ENCODE measurements at regions not wholly inside any gene's neighbourhood (a gene's known extent, or its start where the extent isn't known, plus 50 kb on each side); places are given as distances from the start of the nearest gene placed in this dataset.

GRCh38 chr10:128338951-128339350 lies 212.7 kb upstream of the MKI67 start:
- H3K4me1 Mint-ChIP-seq, result no peaks in the 10 kb centered on the region
- DNase-seq, result no peak
- no peaks in the 10 kb centered on the region for H3K9me3 Mint-ChIP-seq
- CTCF ChIA-PET, result no interaction called here
- no peaks in the 10 kb centered on the region for H3K36me3 Mint-ChIP-seq (ENCODE audit: low read depth)
- POLR2A ChIA-PET, result no interaction called here
- peaks cover 6% of the 10 kb centered on the region for H3K27me3 Mint-ChIP-seq
- no peak overlapping the region for H3K4me3 Mint-ChIP-seq
- H3K27ac Mint-ChIP-seq, result no peak overlapping the region

- H3K9me3 Mint-ChIP-seq, result no peaks in the 10 kb centered on the region
- ChIA-PET POLR2A (no interaction called here), CTCF (no interaction called here)
- no peaks in the 10 kb centered on the region for H3K4me1 Mint-ChIP-seq
- no peak overlapping the region for H3K27ac Mint-ChIP-seq
- no peak for DNase-seq
- H3K36me3 Mint-ChIP-seq (ENCODE audit: low read depth), result no peaks in the 10 kb centered on the region
- H3K27me3 Mint-ChIP-seq, result peaks cover 6% of the 10 kb centered on the region
- no peak overlapping the region for H3K4me3 Mint-ChIP-seq
These were observed 213.5 kb upstream of the MKI67 start for GRCh38 chr10:128339753-128340152.

DNA sequence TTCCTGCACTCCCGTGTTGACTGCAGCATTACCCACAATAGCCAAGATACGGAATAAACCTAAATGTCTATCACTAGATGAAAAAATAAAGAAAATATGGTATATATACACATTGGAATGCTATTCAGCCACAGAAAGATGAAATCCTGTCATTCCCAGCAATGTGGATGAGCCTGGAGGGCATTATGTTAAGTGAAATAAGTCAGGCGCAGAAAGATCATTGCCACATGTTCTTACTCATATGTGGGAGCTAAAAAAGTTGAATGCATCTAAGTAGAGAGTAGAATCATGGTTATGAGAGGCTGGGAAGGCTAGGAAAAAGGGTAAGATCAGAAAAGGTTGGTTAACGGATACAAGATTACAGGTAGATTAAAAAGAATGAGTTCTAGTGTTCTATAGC lies 219.1 kb upstream of the MKI67 start:
- Mint-ChIP-seq H3K9me3 (no peaks in the 10 kb centered on the region), H3K27ac (no peak overlapping the region), H3K4me1 (no peaks in the 10 kb centered on the region), H3K4me3 (no peak overlapping the region), H3K27me3 (peaks cover 8% of the 10 kb centered on the region), H3K36me3 (ENCODE audit: low read depth) (no peaks in the 10 kb centered on the region)
- DNase-seq, result no peak
- CTCF ChIA-PET, result no interaction called here
- POLR2A ChIA-PET, result no interaction called here

DNA sequence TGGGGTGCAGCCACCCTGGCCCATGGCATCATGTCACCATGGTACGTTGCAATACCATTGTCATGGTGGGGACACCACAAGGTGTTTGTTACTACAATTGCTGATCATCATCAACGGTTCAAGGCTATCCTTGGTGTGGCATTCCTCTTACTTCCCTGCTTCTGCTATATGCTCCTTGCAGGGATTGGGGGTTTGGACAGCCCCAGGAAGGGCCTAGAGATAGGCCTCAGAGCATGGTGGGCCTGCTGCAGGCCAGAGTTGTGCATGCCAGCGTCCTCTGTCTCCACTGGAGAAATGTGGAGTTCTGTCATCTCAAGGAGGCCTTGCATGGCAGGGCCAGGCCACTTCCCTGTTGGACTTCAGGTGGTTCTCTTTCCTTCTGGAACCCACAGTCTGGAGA lies 234.6 kb upstream of the MKI67 start:
- ChIA-PET POLR2A (no interaction called here), CTCF (no interaction called here)
- Mint-ChIP-seq H3K27me3 (no peaks in the 10 kb centered on the region), H3K27ac (no peak overlapping the region), H3K9me3 (no peaks in the 10 kb centered on the region), H3K36me3 (ENCODE audit: low read depth) (no peaks in the 10 kb centered on the region), H3K4me3 (no peak overlapping the region), H3K4me1 (no peaks in the 10 kb centered on the region)
- DNase-seq, result no peak

DNA sequence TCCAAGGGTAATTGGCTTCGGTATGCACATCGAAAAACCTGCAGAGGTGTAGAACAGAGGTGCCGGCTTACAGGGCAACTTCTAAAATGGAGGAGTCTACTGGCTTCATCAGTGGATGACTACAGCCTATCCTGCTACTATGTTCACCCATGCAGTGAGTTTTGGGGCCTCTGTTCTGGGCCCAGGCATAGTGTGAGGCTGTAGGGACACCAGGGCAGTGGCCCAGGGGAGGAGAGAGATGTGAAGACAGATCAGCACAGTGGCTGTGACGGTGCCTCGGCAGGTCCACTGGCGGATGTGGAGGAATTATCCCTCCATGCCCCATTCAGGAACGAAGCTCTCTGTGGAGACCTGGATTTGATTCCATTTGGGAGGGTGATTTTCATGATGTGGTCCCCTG lies 235.3 kb upstream of the MKI67 start:
- no peaks in the 10 kb centered on the region for H3K27me3 Mint-ChIP-seq
- DNase-seq, result no peak

DNA sequence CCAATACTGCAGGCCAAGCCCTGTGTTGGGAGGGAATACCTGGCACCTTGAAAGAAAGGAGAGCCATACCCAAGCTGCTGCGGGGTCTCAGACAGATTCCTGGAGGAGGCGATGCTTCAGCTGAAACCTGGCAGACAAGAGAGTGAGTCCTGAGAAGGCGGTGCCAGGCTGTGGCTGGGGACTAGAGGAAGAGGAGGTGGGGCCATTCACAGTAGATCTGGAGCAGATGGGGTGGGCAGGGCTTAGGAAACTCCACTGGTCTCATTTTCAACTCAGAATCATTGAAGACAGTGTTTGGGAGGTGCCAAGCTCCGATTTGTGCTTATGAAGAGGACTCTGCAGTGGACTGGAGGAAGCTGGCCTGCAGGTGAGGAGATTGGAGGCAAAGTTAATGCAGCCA lies 236.3 kb upstream of the MKI67 start:
- Mint-ChIP-seq H3K36me3 (ENCODE audit: low read depth) (no peaks in the 10 kb centered on the region), H3K4me1 (no peaks in the 10 kb centered on the region), H3K9me3 (no peaks in the 10 kb centered on the region), H3K27me3 (no peaks in the 10 kb centered on the region), H3K4me3 (no peak overlapping the region), H3K27ac (no peak overlapping the region)
- ChIA-PET POLR2A (no interaction called here), CTCF (no interaction called here)
- DNase-seq, result no peak

More for the DNA sequence above, 235.3 kb upstream of the MKI67 start:
- Mint-ChIP-seq H3K4me3 (no peak overlapping the region), H3K9me3 (no peaks in the 10 kb centered on the region), H3K36me3 (ENCODE audit: low read depth) (no peaks in the 10 kb centered on the region), H3K4me1 (no peaks in the 10 kb centered on the region), H3K27ac (no peak overlapping the region)
- CTCF ChIA-PET, result no interaction called here
- POLR2A ChIA-PET, result no interaction called here

GRCh38 chr10:128364631-128365030 lies 238.4 kb upstream of the MKI67 start:
- ChIA-PET POLR2A (no interaction called here), CTCF (no interaction called here)
- Mint-ChIP-seq H3K36me3 (ENCODE audit: low read depth) (no peaks in the 10 kb centered on the region), H3K27ac (no peak overlapping the region), H3K4me3 (no peak overlapping the region), H3K9me3 (no peaks in the 10 kb centered on the region), H3K27me3 (no peaks in the 10 kb centered on the region), H3K4me1 (no peaks in the 10 kb centered on the region)
- DNase-seq, result no peak

- H3K4me1 Mint-ChIP-seq, result no peaks in the 10 kb centered on the region
- CTCF ChIA-PET, result no interaction called here
- peaks cover 2% of the 10 kb centered on the region for H3K27me3 Mint-ChIP-seq
- no peak overlapping the region for H3K4me3 Mint-ChIP-seq
- H3K9me3 Mint-ChIP-seq, result no peaks in the 10 kb centered on the region
- H3K36me3 Mint-ChIP-seq (ENCODE audit: low read depth), result no peaks in the 10 kb centered on the region
- POLR2A ChIA-PET, result no interaction called here
- no peak for DNase-seq
- H3K27ac Mint-ChIP-seq, result no peak overlapping the region
These were observed 239.0 kb upstream of the MKI67 start for GRCh38 chr10:128365156-128365725.

GRCh38 chr10:128367807-128368206 lies 241.6 kb upstream of the MKI67 start:
- Mint-ChIP-seq H3K4me3 (no peak overlapping the region), H3K36me3 (ENCODE audit: low read depth) (no peaks in the 10 kb centered on the region), H3K27ac (no peak overlapping the region), H3K9me3 (no peaks in the 10 kb centered on the region), H3K27me3 (peaks cover 7% of the 10 kb centered on the region), H3K4me1 (peaks cover 2% of the 10 kb centered on the region)
- DNase-seq, result no peak
- CTCF ChIA-PET, result no interaction called here
- POLR2A ChIA-PET, result no interaction called here

DNA sequence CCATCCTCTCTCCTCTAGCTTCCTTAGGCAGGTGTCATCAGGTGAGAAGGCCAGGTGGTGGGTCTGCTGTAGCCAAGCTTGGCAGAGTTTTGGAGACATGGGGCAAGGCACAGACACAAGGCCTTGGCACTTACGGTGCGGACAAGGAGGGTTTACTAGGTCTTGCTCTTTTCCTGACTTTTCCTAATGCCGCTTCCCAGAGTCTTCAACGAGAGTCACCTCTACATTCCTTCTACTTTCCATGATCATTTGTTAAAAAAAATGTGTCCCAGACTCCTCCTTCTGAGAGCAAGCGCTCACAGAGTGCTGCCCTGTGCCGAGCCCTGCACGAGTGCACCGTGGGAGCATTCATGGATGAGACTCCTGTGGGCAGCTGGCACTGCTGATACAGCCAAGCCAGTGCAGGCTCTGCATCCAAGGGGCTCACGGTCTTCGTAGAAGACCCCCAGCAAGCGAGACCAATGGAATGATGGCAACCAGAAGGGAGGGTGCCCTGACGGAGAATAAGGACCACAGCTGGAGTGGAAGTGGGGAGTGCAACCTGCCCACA lies 243.0 kb upstream of the MKI67 start:
- POLR2A ChIA-PET, result no interaction called here
- CTCF ChIA-PET, result no interaction called here
- Mint-ChIP-seq H3K27me3 (peaks cover 7% of the 10 kb centered on the region), H3K4me3 (no peak overlapping the region), H3K36me3 (ENCODE audit: low read depth) (no peaks in the 10 kb centered on the region), H3K27ac (no peak overlapping the region), H3K9me3 (no peaks in the 10 kb centered on the region), H3K4me1 (peaks cover 12% of the 10 kb centered on the region)
- DNase-seq, result no peak

GRCh38 chr10:128373071-128373749 lies 247.0 kb upstream of the MKI67 start:
- DNase-seq, result no peak
- CTCF ChIA-PET, result no interaction called here
- Mint-ChIP-seq H3K27me3 (peaks cover 7% of the 10 kb centered on the region), H3K9me3 (no peaks in the 10 kb centered on the region), H3K27ac (no peak overlapping the region), H3K4me1 (peaks cover 12% of the 10 kb centered on the region), H3K4me3 (no peak overlapping the region), H3K36me3 (ENCODE audit: low read depth) (no peaks in the 10 kb centered on the region)
- POLR2A ChIA-PET, result no interaction called here

- CTCF ChIA-PET, result no interaction called here
- no peak overlapping the region for H3K27ac Mint-ChIP-seq
- peaks cover 12% of the 10 kb centered on the region for H3K4me1 Mint-ChIP-seq
- no peaks in the 10 kb centered on the region for H3K36me3 Mint-ChIP-seq (ENCODE audit: low read depth)
- H3K9me3 Mint-ChIP-seq, result no peaks in the 10 kb centered on the region
- peaks cover 7% of the 10 kb centered on the region for H3K27me3 Mint-ChIP-seq
- no peak for DNase-seq
- POLR2A ChIA-PET, result no interaction called here
- no peak overlapping the region for H3K4me3 Mint-ChIP-seq
These were observed 247.6 kb upstream of the MKI67 start for GRCh38 chr10:128373831-128374230.

DNA sequence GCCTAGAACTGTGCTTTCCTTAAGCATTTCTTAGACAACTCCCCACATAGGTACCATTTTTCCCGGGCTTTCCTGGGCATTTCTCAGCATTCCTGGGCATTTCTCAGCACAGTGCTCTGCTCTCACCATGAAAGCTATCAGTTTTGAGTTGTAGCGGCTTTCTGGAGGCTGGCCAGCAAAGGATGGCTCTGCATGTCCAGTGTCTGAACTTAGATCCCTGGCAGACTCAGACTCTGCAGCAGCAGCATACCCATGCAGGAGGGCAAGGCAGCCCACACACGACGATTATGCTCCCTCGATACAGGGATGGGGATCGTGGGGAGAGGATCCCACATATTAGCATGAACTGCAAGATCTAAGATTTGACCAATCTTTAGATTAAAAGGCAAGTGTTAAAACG lies 248.9 kb upstream of the MKI67 start:
- POLR2A ChIA-PET, result no interaction called here
- H3K9me3 Mint-ChIP-seq, result no peaks in the 10 kb centered on the region
- H3K36me3 Mint-ChIP-seq (ENCODE audit: low read depth), result no peaks in the 10 kb centered on the region
- H3K4me1 Mint-ChIP-seq, result peaks cover 12% of the 10 kb centered on the region
- peaks cover 5% of the 10 kb centered on the region for H3K27me3 Mint-ChIP-seq
- H3K4me3 Mint-ChIP-seq, result no peak overlapping the region
- CTCF ChIA-PET, result no interaction called here
- DNase-seq, result no peak
- H3K27ac Mint-ChIP-seq, result no peak overlapping the region

- DNase-seq, result no peak
- Mint-ChIP-seq H3K27me3 (no peaks in the 10 kb centered on the region), H3K4me1 (peaks cover 10% of the 10 kb centered on the region), H3K27ac (no peak overlapping the region), H3K9me3 (no peaks in the 10 kb centered on the region), H3K4me3 (no peak overlapping the region), H3K36me3 (ENCODE audit: low read depth) (no peaks in the 10 kb centered on the region)
- ChIA-PET CTCF (no interaction called here), POLR2A (no interaction called here)
These were observed 251.3 kb upstream of the MKI67 start for GRCh38 chr10:128377364-128377987.
